22Rv1 (cell line): ENCODE measurements at regions not wholly inside any gene's neighbourhood (a gene's known extent, or its start where the extent isn't known, plus 50 kb on each side); places are given as distances from the start of the nearest gene placed in this dataset.

ENCODE experiments used
- H3K27ac ChIP-seq: fragments of 450-650 bp; 2 replicates; pipeline ENCODE4 v1.5.1; 2017
- CTCF ChIP-seq: fragments of 450-650 bp; IDR thresholded peaks from 2 replicates; pipeline ENCODE4 v1.5.1; 2017; ENCODE audit warnings: mild to moderate bottlenecking
- ZFX ChIP-seq: fragments of 450-650 bp; IDR thresholded peaks from 2 replicates; pipeline ENCODE4 v1.6.1; 2017; ENCODE audit warnings: antibody characterized with exemption, borderline replicate concordance

- H3K27ac ChIP-seq = no peak overlapping the region
- TF ChIP-seq CTCF (no peak), ZFX (no peak)
These were observed 268.7 kb downstream of the DAD1 start for GRCh38 chr14:22320362-22320750.

- H3K27ac ChIP-seq = no peak overlapping the region
- TF ChIP-seq ZFX (no peak), CTCF (peak; percentile 84)
These were observed 269.3 kb downstream of the DAD1 start for GRCh38 chr14:22319526-22320361.

GRCh38 chr14:22318951-22319350, 270.1 kb downstream of the DAD1 start:
- no peak for TF ChIP-seq CTCF
- no peak overlapping the region for H3K27ac ChIP-seq

- H3K27ac ChIP-seq = no peak overlapping the region
- TF ChIP-seq ZFX (no peak), CTCF (no peak)
These were observed 272.6 kb downstream of the DAD1 start for GRCh38 chr14:22316473-22316872.

- TF ChIP-seq ZFX (no peak), CTCF (no peak)
- no peak overlapping the region for H3K27ac ChIP-seq
These were observed 273.7 kb downstream of the DAD1 start for GRCh38 chr14:22315336-22315735.

- no peak overlapping the region for H3K27ac ChIP-seq
These were observed 274.7 kb downstream of the DAD1 start for GRCh38 chr14:22314183-22314820.

More at GRCh38 chr14:22314183-22314820, 274.7 kb downstream of the DAD1 start:
- TF ChIP-seq CTCF (peak; percentile 82), ZFX (no peak)
